NCI-H2196 treated with DMSO at 0.1 percent for 48 hours (cell line): ENCODE measurements at regions not wholly inside any gene's neighbourhood (a gene's known extent, or its start where the extent isn't known, plus 50 kb on each side); places are given as distances from the start of the nearest gene placed in this dataset.

Experiments used
- DNase-seq: peaks from one replicate; lab custom pipeline; 2025; ENCODE audit not compliant: unreplicated experiment; lab: John Stamatoyannopoulos, UW

GRCh38 chr1:30275926-30276764, 447.2 kb downstream of the MATN1 start:
- DNase-seq, result no peak

- no peak for DNase-seq
Observed at GRCh38 chr1:30274976-30275621, 448.3 kb downstream of the MATN1 start.

DNA sequence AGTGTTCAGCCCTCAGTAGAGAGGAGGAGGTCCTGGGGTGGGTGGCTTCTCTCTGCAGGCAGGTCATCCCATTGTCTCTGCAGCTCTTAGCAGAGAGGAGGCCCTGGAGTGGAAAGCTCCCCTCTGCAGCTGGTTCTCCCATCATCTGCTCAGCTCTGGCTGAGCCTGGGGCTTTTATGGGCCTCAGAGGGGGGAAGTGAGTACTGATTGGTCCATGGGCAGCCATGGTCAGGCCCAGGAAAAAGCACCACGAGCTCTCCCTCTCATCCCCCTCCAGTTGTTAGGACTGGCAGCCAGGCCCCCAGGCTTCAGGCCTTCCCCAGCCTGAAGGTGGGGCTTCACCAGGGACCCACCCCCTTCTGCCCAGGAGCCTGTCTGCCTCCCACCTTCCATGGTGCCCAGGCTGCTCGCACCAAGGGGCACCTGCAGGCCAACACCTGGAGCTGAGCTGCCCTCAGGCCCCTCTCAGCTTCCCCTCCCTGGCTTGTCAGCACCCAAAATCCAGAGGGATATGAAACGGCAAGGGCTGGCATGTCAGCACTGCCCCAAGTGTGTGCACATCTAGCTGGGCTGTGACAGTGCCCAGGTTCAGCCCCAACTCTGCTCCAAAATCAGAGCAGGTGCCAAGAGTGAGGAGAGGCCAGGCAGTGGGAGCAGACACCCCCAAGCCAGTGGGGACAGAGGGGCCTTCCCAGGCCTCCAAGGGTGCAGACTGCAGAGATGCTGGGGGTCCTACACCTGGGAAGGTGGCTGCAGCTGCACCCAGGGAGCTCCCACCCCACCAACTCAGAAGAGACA, 449.0 kb downstream of the MATN1 start:
- DNase-seq, result no peak

DNA sequence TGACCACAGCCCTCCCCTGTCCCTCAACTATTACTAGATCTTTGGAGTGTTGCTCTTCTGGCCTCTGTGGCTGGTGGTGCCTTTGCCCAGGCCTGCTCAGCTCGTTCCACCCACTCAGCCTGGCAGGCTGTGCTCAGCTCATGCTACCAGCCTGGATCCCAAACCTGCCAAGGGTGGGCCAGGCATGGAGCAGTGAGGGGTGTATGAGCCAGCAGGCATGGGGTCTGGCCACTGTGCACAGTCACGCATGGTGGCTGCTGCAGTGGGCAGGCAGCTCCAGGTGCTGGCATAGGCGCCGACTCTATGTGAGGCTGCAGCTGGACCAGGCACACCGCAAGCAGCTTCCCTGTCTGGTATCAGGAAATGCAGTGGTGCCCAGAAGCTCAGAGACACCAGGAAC, 449.9 kb downstream of the MATN1 start:
- no peak for DNase-seq

DNA sequence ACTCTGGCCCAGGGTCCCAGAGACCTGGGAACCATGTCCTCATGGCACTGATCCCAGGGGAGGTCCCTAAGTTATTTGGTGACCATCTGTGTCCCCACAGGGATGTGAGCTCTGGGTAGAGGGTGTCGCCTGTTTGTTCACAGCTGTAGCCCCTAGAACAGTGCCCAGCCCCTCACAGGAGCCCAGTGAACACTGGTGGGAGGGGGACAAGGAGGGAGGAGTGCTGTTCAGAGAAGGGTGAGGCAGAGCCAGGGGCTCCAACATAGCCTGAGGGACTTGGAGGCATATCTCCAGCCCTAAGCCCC, 450.4 kb downstream of the MATN1 start:
- no peak for DNase-seq

- DNase-seq, result no peak
Observed at GRCh38 chr1:30272277-30273020, 450.9 kb downstream of the MATN1 start.

DNA sequence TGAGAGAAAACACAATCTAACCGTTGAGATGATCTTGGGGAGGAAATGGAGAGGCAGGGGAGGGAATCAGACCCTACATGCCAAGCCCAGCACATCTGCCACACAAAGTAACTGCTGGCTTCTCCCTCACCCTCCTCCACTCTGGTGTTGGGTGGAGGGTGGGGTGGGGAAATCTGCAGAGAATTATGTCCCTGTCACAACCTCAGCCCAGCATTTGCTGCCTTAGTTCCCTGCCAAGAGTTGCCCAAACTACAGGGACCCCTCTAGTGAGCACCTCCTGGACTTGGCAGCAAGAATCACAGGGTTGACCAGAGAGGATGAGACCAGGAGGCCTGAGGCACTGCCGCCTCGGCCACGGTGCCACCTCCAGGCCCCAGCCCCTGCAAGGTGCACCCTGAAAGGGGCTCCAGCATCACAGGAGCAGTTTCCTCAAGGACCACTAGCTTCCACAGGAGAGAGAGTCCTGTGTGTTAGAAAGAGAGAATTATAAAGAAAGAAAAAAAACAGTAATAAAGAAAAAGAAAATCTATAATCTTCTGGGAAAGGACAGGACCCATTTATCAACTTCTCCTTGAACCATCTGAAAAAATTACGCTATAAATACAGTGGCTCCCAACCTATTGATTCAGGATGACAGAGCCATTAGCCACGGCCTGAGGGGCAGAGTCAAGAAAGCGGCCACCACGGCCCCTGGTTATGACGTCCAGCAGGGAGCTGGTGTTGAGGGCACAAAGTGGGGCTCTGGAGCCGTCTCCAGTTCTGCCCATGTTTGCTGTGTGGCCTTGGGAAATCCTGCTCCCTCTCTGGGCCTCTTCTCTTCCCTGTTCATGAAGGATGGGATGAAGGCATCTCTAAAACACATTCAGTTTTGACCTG, 451.7 kb downstream of the MATN1 start:
- DNase-seq, result no peak

GRCh38 chr1:30270461-30270860, 452.9 kb downstream of the MATN1 start:
- no peak for DNase-seq

- no peak for DNase-seq
Observed at GRCh38 chr1:30268923-30269666, 454.3 kb downstream of the MATN1 start.

DNA sequence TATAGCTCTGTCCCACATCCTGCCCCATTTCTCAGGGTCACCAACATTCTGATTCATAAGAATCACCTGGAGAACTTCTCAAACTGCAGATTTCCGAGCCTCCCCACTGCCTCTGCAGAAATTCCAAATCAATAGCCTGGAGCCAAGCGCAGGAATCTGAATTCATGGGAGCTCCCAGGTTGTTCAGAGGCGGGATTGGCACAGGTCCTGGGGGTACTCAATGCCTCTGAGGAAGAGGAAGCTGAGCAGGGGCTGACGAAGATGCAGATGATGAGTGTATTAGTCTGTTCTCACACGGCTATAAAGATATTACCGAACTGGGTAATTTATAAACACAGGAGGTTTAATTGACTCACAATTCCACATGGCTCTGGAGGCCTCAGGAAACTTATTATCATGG, 455.5 kb downstream of the MATN1 start:
- no peak for DNase-seq

DNA sequence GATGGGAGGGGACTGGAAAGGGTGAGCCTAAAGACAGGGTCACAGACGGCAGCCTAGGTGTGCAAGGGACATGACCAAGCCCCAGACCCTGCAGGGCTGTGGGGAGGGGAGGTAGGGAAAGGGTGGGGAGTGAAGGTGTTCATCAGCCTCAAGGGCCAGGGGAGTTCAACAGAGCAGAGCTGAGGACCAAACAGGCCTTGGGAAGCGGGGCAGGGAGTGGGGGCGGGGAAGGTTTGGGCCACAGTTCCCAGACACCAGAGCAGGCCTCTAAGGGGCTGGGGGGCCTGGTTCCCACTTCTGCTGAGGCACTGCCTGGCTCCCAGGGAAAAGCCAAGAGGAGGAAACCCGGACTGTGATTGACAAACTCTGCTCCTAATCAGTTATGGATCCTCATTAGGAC, 456.3 kb downstream of the MATN1 start:
- no peak for DNase-seq

GRCh38 chr1:30265127-30266070, 458.0 kb downstream of the MATN1 start:
- no peak for DNase-seq

DNA sequence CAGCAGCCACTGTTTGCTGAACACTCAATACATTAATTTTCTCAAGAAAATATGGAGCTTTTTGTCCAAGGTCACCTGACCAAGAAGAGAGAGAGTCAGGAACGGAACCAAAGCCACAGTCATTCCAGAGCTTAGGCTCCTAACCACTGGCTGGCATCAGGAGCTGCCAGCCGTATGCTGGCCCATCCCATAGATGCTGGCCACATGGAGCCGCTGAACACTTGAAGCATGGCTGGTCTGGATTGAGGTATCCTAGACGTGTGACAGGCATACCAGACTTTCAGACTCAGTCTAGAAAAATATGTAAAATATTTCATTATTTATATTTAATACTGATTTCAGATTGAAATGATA, 458.7 kb downstream of the MATN1 start:
- no peak for DNase-seq

DNA sequence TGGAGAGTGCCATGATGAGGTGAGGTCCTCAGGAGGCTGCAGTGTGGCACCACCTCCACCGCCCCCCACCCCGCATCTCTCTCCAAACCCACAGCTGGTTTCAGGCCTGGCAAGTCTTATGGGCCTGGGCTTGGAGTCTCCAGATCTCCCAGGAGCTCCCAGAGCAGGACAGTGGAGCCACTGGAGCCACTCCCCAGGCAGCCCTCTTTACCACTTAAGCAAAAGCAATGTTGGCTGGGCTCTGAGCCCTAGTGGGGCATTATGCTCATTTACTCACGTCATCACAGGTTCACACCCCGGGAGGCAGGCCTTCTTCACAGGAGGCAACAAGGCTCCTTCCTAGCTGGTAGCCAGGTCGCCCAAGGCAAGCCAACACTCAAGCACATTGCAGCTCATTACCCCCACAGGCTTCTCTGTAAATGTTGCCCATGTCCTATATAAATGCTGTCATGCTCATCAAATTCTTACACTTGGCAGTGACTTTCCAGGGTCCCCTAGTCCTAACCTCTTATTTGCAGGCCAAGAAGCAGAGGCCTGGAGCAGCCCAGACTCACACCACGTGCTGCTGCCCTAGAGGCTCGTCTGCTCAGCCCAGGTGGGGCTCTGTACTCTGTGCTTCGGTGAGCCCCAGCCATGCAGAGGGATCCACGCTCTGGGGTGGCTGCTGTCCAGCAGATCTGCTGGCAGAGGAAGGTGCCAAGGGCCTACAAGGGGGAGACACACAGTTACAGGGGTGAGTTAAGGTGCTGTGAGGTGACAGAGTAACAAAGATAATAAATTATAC, 459.3 kb downstream of the MATN1 start:
- DNase-seq, result no peak

GRCh38 chr1:30263405-30263804, 460.0 kb downstream of the MATN1 start:
- no peak for DNase-seq

DNA sequence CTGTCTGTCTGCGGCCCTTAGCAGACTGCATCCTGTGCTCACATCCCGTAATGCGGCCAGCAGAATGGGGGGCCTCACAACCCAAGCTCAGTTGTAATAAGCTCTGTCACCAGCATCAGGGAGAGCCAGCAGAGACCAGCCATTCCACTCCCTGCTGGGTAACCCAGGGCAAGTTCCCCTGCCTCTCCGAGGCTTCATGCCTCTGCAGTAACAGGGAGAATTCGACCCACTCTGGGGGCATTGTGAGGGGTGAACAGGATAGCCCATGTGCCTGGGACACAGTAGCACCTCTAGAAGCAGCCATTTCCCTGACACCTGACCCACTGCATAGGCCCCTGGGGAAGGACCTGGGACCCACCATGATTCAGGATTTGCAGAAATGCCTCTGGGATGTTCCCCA, 461.2 kb downstream of the MATN1 start:
- DNase-seq, result no peak

DNA sequence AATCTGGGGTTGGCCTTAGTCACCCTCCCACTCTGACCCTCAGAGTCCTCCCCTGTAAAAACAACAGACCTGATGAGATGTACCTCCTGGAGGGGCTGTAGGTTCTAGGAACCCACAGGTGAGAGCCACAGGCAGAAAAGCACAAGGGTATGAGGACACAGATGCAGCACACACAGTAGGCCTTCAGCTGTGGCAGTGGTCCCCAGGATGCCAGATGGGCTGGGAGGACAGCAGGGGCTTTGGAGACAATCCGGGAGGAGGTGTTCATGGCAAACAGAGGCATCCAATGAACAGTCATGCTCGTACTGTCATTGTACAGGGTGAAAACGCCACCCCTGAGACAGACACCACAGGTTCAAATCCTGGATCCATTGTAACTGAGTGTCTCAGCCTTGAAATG, 463.1 kb downstream of the MATN1 start:
- DNase-seq, result no peak

DNA sequence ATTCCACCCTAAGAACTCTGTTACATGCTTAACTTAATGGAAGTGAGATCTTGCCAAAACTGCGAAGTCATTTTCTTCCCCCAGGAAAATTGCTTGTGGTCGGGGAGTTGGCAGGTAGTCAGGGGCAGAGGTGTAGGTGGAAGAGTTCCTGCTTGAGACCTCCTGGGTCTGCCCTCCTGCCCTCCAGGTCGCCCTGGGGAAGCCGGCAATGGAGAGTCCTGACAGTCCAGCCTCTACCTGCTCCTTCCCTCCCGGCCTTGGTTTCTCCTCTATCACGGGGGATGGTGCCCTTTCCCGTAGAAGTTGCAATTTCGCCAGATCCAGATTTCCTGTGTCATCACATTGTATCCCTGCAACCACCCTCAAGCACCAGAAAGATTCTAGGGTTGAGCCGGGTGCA, 463.8 kb downstream of the MATN1 start:
- DNase-seq, result no peak
